Testis (tissue), 2 donors: ENCODE measurements at regions not wholly inside any gene's neighbourhood (a gene's known extent, or its start where the extent isn't known, plus 50 kb on each side); places are given as distances from the start of the nearest gene placed in this dataset.

Experiments
- DNase-seq: peaks from one replicate; pipeline ENCODE4 v3.0.0-alpha.2; 2019
- H3K27ac ChIP-seq, 2 donors: fragments of 200-600 bp; sonication (generic); one replicate each; pipeline ENCODE4 v1.5.1; 2019
- H3K27me3 ChIP-seq: fragments of 200-600 bp; sonication (generic); one replicate; pipeline ENCODE4 v1.5.1; 2019
- H3K36me3 ChIP-seq: fragments of 200-600 bp; sonication (generic); one replicate; pipeline ENCODE4 v1.5.1; 2017; ENCODE audit warnings: low read depth; ENCODE audit errors: missing control alignments
- H3K4me1 ChIP-seq: fragments of 200-600 bp; sonication (generic); one replicate; pipeline ENCODE4 v1.5.1; 2019
- H3K4me3 ChIP-seq, 2 donors: fragments of 200-600 bp; sonication (generic); one replicate each; pipeline ENCODE4 v1.5.1; 2017 to 2019
- H3K9me3 ChIP-seq: fragments of 200-600 bp; sonication (generic); one replicate; pipeline ENCODE4 v1.5.1; 2017
- CTCF ChIP-seq, 3 experiments: fragments of 450-650 bp in 2 of 3; fragments of 200-600 bp in 1 of 3; sonication (generic) in 1 of 3; IDR thresholded peaks; one replicate each; pipeline ENCODE4 v1.5.1; 2016 to 2019; ENCODE audit warnings: antibody characterized with exemption in 3 of 3, mild to moderate bottlenecking in 2 of 3, moderate library complexity in 1 of 3
- POLR2A ChIP-seq: fragments of 450-650 bp; IDR thresholded peaks from one replicate; pipeline ENCODE4 v1.6.1; 2017; ENCODE audit warnings: antibody characterized with exemption, mild to moderate bottlenecking, moderate library complexity
- WGBS, 2 donors: methylation state at CpG; one replicate each; pipeline ENCODE4 v1.1.5; 2018; 5-methylcytosine and 5-hydroxymethylcytosine counted together
- intact Hi-C: fragments of 100-400 bp; cut with DNase I; formaldehyde crosslinking; loops from one replicate; pipeline ENCODE4 v1.15.1; 2023; ENCODE audit warnings: low total_unique reads

DNA sequence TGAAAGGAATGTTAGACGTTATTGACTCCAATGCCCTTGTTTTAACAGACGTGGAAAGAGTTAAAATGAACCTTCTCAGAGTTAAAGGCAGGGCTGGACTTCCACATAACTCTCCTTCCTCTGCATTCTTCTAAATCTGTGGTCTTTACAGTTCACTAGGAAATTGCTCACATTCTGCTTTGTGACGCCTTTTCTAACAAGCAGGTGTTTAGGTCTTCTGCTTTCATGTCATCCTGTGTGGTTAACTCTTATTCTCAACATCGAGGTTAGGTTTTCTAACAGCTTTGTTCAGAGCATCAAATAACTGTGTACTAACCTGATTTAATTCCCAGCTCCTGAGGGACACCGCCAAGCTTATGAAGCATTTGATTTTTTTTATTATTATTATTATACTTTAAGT, 81.3 kb upstream of the NT5E start:
- no peak for DNase-seq
- 76 to 82% methylated on average over 5 of the region's 5 CpGs for WGBS, 2 donors
- TF ChIP-seq CTCF (IDR thresholded peaks at IDR 0.05) = no peak
- Histone ChIP-seq H3K4me1 (no peaks in the 10 kb centered on the region), H3K36me3 (no peaks in the 10 kb centered on the region), H3K9me3 (no peaks in the 10 kb centered on the region), H3K27ac (no peak overlapping the region), H3K4me3 (no peak overlapping the region), H3K27me3 (no peaks in the 10 kb centered on the region)
- intact Hi-C loops = no loop called here

GRCh38 chr6:85364344-85364743, 85.5 kb upstream of the NT5E start:
- DNase-seq = no peak
- Histone ChIP-seq H3K36me3 (no peaks in the 10 kb centered on the region), H3K4me3 (no peak overlapping the region), H3K9me3 (no peaks in the 10 kb centered on the region), H3K4me1 (no peaks in the 10 kb centered on the region), H3K27me3 (no peaks in the 10 kb centered on the region), H3K27ac (no peak overlapping the region)
- TF ChIP-seq POLR2A = no peak
- no peak for TF ChIP-seq CTCF (IDR thresholded peaks at IDR 0.05)
- 81 to 83% methylated on average over 2 of the region's 2 CpGs for WGBS, 2 donors
- intact Hi-C loops = no loop called here

DNA sequence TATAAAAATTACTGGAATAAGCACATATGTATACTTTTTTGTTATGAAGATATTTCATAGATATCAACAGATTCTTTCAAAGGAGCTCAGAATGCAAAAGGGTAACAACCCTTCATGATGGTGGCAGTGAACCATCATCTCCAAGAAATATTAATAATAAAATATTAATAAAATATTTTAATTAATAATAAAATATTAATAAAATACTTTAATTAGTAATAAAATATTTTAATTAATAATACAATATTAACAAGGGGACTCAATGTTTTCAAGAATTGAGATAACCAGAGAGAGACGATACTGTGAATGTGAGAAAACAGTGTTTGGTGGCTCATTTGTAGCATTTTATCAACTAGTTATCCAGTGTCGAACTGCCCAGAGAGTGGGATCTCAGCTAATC, 86.0 kb upstream of the NT5E start:
- H3K4me1 ChIP-seq = no peaks in the 10 kb centered on the region
- no peaks in the 10 kb centered on the region for H3K27me3 ChIP-seq
- DNase-seq = no peak
- H3K27ac ChIP-seq = no peak overlapping the region
- H3K36me3 ChIP-seq = no peaks in the 10 kb centered on the region
- WGBS, 2 donors = 80% methylated on average over 2 of the region's 2 CpGs
- no peak overlapping the region for H3K4me3 ChIP-seq
- TF ChIP-seq POLR2A (no peak), CTCF (IDR thresholded peaks at IDR 0.05) (no peak)
- intact Hi-C loops = no loop called here
- no peaks in the 10 kb centered on the region for H3K9me3 ChIP-seq

DNA sequence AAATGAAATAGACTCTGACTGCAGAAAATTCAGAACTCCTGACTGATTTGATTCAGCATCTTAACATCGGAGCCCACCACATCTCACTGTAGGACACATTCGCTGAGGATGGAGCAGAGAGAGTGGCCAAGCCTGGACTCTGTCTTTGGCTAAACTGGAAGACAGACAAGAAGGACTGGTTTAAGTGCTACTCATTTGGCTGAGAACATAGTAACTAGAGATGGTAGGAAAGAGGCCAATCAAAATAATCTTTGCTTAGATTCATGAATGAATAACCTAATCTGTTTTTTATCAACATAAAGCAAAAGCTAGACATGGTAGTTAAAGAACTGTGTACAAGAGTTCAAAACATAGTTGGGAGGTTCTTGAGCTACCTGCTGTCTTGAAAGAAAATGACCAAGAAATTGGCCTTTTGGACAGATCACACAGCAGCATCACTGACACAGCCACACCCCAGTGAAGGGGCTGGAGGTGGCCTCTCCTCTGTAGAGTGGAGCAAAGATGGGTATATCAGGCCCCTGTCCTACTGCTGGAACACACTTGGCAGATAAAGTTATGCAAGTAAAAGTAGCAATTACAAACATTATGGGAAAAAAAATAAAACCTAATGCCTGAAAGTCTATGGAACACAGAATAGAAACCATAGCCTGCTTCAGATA, 87.1 kb upstream of the NT5E start:
- intact Hi-C loops = no loop called here
- TF ChIP-seq POLR2A (no peak), CTCF (IDR thresholded peaks at IDR 0.05) (no peak)
- Histone ChIP-seq H3K27me3 (no peaks in the 10 kb centered on the region), H3K9me3 (no peaks in the 10 kb centered on the region), H3K36me3 (no peaks in the 10 kb centered on the region), H3K4me3 (no peak overlapping the region), H3K27ac (no peak overlapping the region), H3K4me1 (no peaks in the 10 kb centered on the region)
- 94 to 97% methylated on average over 2 of the region's 2 CpGs for WGBS, 2 donors
- DNase-seq = no peak

DNA sequence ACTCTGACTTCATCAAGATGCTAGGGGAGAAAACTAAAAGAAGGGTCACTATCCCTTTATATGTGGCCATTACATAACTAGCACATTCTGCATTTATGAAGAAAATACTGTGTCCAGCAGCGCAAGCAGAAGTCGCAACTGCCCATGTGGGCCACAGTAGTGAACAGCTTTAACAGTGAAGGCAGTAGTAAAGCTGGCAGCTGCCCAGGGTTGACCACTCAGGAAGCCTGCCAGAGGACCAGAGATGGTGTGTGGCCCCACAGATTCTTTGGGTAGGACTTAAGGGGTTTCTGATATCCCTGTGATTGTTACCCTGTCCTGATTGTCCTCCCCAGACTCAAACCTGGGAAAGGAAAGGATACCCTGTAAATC, 88.3 kb upstream of the NT5E start:
- Histone ChIP-seq H3K9me3 (no peaks in the 10 kb centered on the region), H3K4me1 (no peaks in the 10 kb centered on the region), H3K4me3 (no peak overlapping the region), H3K27me3 (no peaks in the 10 kb centered on the region), H3K36me3 (no peaks in the 10 kb centered on the region), H3K27ac (no peak overlapping the region)
- DNase-seq = no peak
- TF ChIP-seq POLR2A = no peak
- TF ChIP-seq CTCF (IDR thresholded peaks at IDR 0.05) = no peak
- WGBS, 2 donors = 96% methylated on average over 2 of the region's 2 CpGs
- intact Hi-C loops = no loop called here
